ENCODE measurements at regions not wholly inside any gene's neighbourhood (a gene's known extent, or its start where the extent isn't known, plus 50 kb on each side); places are given as distances from the start of the nearest gene placed in this dataset.

GRCh38 chr2:100667801-100668200 is 105.0 kb downstream of the PDCL3 start:
- Histone ChIP-seq H3K27ac (no peak overlapping the region), H3K36me3 (no peaks in the 10 kb centered on the region), H3K9me3 (no peaks in the 10 kb centered on the region), H3K4me1 (no peaks in the 10 kb centered on the region), H3K4me3 (replicated peaks in 1 of 3) (no peak overlapping the region), H3K27me3 (no peaks in the 10 kb centered on the region)
- TF ChIP-seq, protein P1, sequence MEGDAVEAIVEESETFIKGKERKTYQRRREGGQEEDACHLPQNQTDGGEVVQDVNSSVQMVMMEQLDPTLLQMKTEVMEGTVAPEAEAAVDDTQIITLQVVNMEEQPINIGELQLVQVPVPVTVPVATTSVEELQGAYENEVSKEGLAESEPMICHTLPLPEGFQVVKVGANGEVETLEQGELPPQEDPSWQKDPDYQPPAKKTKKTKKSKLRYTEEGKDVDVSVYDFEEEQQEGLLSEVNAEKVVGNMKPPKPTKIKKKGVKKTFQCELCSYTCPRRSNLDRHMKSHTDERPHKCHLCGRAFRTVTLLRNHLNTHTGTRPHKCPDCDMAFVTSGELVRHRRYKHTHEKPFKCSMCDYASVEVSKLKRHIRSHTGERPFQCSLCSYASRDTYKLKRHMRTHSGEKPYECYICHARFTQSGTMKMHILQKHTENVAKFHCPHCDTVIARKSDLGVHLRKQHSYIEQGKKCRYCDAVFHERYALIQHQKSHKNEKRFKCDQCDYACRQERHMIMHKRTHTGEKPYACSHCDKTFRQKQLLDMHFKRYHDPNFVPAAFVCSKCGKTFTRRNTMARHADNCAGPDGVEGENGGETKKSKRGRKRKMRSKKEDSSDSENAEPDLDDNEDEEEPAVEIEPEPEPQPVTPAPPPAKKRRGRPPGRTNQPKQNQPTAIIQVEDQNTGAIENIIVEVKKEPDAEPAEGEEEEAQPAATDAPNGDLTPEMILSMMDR (IDR thresholded peaks at IDR 0.05): no peak
- no peak for TF ChIP-seq POLR2A (IDR thresholded peaks at IDR 0.05)
- intact Hi-C loops (cut with DNase I): no loop called here
- WGBS, 2 donors: 86 to 90% methylated on average over 7 of the region's 7 CpGs
- DNase-seq: no peak

DNA sequence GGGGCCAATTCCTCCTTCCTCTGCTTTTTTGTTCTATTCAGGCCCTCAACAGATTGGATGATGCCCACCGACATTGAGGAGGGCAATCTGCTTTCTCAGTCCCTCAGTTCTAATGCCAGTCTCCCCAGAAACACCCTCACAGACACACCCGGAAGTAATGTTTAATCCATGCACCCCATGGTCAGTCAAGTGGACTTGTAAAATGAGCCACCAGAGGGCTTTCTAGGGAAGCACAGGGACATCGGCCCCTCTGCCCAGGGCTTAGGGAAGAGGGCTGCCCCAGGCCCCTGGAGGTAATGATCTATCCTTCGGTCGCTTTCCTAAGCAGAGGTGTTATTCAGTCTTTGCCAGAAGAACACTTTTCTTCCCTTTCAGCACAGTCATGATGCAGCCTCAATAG is 107.4 kb downstream of the PDCL3 start:
- TF ChIP-seq, protein P1 (IDR thresholded peaks at IDR 0.05): no peak
- no peak for TF ChIP-seq POLR2A (IDR thresholded peaks at IDR 0.05)
- intact Hi-C loops (cut with DNase I): no loop called here
- H3K27me3 ChIP-seq: no peaks in the 10 kb centered on the region
- no peak overlapping the region for H3K4me3 ChIP-seq (replicated peaks in 1 of 3)
- no peak overlapping the region for H3K27ac ChIP-seq
- DNase-seq: no peak
- H3K4me1 ChIP-seq: no peaks in the 10 kb centered on the region
- 91 to 92% methylated on average over 5 of the region's 5 CpGs for WGBS, 2 donors
- no peaks in the 10 kb centered on the region for H3K36me3 ChIP-seq
- no peaks in the 10 kb centered on the region for H3K9me3 ChIP-seq

DNA sequence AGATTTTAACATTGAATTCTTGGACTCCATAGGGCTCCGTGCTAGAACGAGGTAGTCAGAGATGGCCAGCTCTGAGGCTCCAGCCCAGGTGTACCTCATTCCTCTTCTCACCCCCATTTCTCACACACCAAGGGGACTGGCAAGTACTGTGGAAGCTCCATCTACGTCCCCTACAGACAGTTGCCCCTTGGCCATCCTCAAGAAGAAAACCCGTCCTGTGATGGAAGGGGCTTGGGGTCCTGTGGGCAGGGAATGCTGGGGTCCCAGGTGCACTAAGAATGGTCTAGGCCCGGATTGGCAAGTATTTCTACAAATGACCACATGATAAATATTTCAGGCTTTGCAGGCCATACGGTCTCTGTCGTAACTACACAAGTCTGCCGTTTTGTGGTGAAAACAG is 110.3 kb downstream of the PDCL3 start:
- no peak for DNase-seq
- Histone ChIP-seq H3K4me1 (no peaks in the 10 kb centered on the region), H3K4me3 (replicated peaks in 1 of 3) (no peak overlapping the region), H3K27ac (no peak overlapping the region), H3K27me3 (no peaks in the 10 kb centered on the region), H3K36me3 (no peaks in the 10 kb centered on the region), H3K9me3 (no peaks in the 10 kb centered on the region)
- TF ChIP-seq, protein P1 (IDR thresholded peaks at IDR 0.05): no peak
- no peak for TF ChIP-seq POLR2A (IDR thresholded peaks at IDR 0.05)
- intact Hi-C loops (cut with DNase I): no loop called here
- WGBS, 2 donors: 92 to 94% methylated on average over 8 of the region's 8 CpGs

DNA sequence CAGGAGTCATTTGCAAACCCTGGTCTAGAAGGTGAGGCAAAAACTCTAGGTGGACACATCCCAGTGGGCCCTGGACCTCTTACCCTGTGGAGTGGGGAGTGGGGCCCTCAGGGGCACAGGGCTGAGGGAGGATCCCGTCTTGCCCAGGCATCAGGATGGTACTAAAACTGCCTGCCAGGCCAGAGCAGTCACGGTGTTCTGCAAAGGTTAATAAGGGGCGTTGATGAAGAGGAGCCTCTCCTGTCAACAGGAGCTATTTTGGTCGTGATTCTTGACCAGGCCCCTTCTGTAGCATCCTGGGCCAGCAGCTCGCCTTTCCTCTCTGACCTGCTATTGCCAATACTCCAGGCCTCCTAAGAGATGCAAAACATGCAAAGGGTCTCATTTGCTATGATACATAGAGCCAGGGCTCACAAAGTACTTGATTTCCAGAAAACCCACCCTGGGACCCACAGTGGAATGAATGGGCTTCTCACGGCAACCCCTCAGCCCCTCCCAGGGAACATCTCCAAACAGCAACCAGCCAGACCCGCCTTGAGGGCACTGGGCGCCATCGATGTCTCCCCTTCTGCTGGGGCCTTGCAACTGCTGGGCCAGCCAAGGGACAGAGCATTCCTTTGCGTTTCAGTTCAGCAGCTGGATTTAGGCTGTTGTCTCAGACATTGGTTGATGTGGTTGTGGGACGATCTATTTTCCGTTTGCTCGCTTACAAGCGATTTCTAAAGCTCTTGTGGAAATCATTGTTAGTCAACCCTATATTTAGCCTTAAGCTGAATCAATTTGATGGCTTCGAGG is 111.1 kb downstream of the PDCL3 start:
- Histone ChIP-seq H3K4me3 (replicated peaks in 1 of 3) (no peak overlapping the region), H3K27ac (no peak overlapping the region), H3K36me3 (no peaks in the 10 kb centered on the region), H3K27me3 (no peaks in the 10 kb centered on the region), H3K9me3 (no peaks in the 10 kb centered on the region), H3K4me1 (no peaks in the 10 kb centered on the region)
- intact Hi-C loops (cut with DNase I): no loop called here
- TF ChIP-seq, protein P1 (IDR thresholded peaks at IDR 0.05): no peak
- TF ChIP-seq POLR2A (IDR thresholded peaks at IDR 0.05): no peak
- 83 to 95% methylated on average over 15 of the region's 15 CpGs for WGBS, 2 donors
- no peak for DNase-seq

DNA sequence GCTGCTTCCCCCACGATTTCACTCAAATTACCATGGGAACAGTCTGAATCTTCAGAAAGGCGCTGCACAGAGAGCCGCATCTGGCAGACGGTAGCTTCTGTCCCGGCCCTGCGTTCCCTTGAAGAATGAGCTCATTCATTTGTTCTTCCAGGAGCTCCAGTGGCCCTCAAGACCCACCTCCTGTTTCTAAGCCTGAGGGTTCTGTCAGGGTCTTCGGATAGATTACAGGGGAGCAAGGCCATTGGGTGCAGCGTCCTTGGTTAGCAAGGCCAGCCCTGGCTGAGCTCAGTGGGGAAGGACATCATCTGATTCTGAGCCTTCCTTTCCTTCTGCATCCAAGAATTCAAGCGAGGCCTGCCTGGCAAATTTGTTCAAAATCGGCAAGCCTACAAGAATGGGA is 111.9 kb downstream of the PDCL3 start:
- Histone ChIP-seq H3K9me3 (no peaks in the 10 kb centered on the region), H3K27ac (no peak overlapping the region), H3K36me3 (no peaks in the 10 kb centered on the region), H3K4me3 (replicated peaks in 1 of 3) (no peak overlapping the region), H3K27me3 (no peaks in the 10 kb centered on the region), H3K4me1 (no peaks in the 10 kb centered on the region)
- no peak for DNase-seq
- WGBS, 2 donors: 86 to 87% methylated on average over 10 of the region's 10 CpGs
- intact Hi-C loops (cut with DNase I): no loop called here
- no peak for TF ChIP-seq POLR2A (IDR thresholded peaks at IDR 0.05)
- TF ChIP-seq, protein P1 (IDR thresholded peaks at IDR 0.05): no peak
